Peyer's patch (tissue), 4 donors: ENCODE measurements at regions not wholly inside any gene's neighbourhood (a gene's known extent, or its start where the extent isn't known, plus 50 kb on each side); places are given as distances from the start of the nearest gene placed in this dataset.

Experiments
- DNase-seq, 3 donors: peaks; one replicate each; pipeline ENCODE4 v3.0.0-alpha.2; 2017 to 2019
- H3K27ac ChIP-seq, 4 donors: fragments of 200-600 bp; sonication (generic); one replicate each; pipeline ENCODE4 v1.5.1; 2016 to 2019
- H3K27me3 ChIP-seq, 2 donors: fragments of 200-600 bp; sonication (generic); one replicate each; pipeline ENCODE4 v1.5.1; 2019
- H3K36me3 ChIP-seq, 3 donors: fragments of 200-600 bp; sonication (generic); one replicate each; pipeline ENCODE4 v1.5.1; 2016 to 2019
- H3K4me1 ChIP-seq, 4 donors: fragments of 200-600 bp; sonication (generic); one replicate each; pipeline ENCODE4 v1.5.1; 2016 to 2019
- H3K4me3 ChIP-seq, 4 donors: fragments of 200-600 bp; sonication (generic); 1 replicate in 3 of 4; 2 replicates in 1 of 4; pipeline ENCODE4 v1.5.1; 2016 to 2019; ENCODE audit warnings: mild to moderate bottlenecking in 1 of 4
- H3K9me3 ChIP-seq, 4 donors: fragments of 200-600 bp; sonication (generic); one replicate each; pipeline ENCODE4 v1.5.1; 2016 to 2019; ENCODE audit warnings: mild to moderate bottlenecking in 1 of 4
- POLR2A ChIP-seq, 2 donors: fragments of 450-650 bp; IDR thresholded peaks; one replicate each; pipeline ENCODE4 v1.5.1; 2017; ENCODE audit warnings: antibody characterized with exemption in 2 of 2, mild to moderate bottlenecking in 2 of 2, moderate library complexity in 2 of 2
- TF ChIP-seq, protein P1 (sequence below), 6 experiments: fragments of 450-650 bp in 4 of 6; fragments of 200-600 bp in 2 of 6; sonication (generic) in 1 of 6; IDR thresholded peaks; one replicate each; pipeline ENCODE4 v1.5.1; 2017 to 2019; ENCODE audit warnings: antibody characterized with exemption in 6 of 6, mild to moderate bottlenecking in 3 of 6, moderate library complexity in 1 of 6

DNA sequence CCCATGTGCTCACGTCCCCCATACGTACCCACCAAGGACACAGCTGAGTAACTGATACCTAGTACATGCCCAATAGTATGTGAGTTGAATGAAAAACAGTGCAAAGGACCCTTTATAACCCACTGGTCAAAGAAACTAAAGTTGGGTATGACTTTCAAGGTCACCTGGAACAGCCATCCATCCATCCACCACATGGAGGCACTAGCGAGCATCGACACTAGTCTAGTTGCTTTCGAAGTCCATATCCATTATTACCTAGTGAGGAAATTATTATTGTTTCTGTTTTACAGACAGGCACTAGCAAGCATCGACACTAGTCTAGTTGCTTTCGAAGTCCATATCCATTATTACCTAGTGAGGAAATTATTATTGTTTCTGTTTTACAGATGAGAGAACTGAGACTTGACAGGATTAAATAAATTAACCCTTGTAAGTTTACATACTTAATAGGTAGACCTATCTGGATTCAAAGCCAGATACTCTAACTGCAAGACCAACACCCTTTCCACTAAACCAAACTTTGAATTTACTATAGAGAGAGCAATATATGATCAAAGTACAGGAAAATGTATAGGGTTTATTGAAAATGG lies 233.7 kb downstream of the METTL4 start:
- Histone ChIP-seq H3K9me3 (no peaks in the 10 kb centered on the region), H3K36me3 (no peaks in the 10 kb centered on the region), H3K4me3 (no peak overlapping the region), H3K27me3 (peaks cover 0 to 4% of the 10 kb centered on the region in 2 donors), H3K27ac (no peak overlapping the region), H3K4me1 (no peaks in the 10 kb centered on the region)
- DNase-seq, result peak in 2 of 3 donors; percentile 30 to 71
- TF ChIP-seq, protein P1, sequence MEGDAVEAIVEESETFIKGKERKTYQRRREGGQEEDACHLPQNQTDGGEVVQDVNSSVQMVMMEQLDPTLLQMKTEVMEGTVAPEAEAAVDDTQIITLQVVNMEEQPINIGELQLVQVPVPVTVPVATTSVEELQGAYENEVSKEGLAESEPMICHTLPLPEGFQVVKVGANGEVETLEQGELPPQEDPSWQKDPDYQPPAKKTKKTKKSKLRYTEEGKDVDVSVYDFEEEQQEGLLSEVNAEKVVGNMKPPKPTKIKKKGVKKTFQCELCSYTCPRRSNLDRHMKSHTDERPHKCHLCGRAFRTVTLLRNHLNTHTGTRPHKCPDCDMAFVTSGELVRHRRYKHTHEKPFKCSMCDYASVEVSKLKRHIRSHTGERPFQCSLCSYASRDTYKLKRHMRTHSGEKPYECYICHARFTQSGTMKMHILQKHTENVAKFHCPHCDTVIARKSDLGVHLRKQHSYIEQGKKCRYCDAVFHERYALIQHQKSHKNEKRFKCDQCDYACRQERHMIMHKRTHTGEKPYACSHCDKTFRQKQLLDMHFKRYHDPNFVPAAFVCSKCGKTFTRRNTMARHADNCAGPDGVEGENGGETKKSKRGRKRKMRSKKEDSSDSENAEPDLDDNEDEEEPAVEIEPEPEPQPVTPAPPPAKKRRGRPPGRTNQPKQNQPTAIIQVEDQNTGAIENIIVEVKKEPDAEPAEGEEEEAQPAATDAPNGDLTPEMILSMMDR (IDR thresholded peaks at IDR 0.05), result peak in 4 of 6 experiments; percentile 38 to 52 (median 44)
- no peak for TF ChIP-seq POLR2A (IDR thresholded peaks at IDR 0.05)

DNA sequence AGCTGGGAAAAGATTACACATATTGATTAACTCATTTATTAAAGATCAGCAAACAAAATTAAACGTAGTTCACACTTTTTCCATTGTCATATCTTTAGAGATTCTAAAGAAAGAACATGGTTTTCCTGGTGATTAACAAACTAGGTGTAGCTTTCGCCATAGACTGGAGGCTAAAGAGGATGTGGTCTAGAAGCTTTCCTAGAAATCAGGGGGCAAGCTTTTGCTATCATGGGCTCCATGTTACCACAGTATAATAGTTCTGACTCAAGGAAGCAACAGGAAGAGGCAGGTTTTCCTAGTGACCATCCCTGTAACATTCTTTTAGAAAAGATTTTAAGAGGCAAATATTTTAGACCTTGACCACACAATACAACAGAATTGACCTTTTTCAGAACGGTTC lies 232.7 kb downstream of the METTL4 start:
- no peak for DNase-seq
- no peaks in the 10 kb centered on the region for H3K27me3 ChIP-seq
- no peak overlapping the region for H3K4me3 ChIP-seq
- no peaks in the 10 kb centered on the region for H3K36me3 ChIP-seq
- H3K27ac ChIP-seq, result no peak overlapping the region
- no peaks in the 10 kb centered on the region for H3K9me3 ChIP-seq
- TF ChIP-seq, protein P1 (IDR thresholded peaks at IDR 0.05), result no peak
- TF ChIP-seq POLR2A (IDR thresholded peaks at IDR 0.05), result no peak
- H3K4me1 ChIP-seq, result no peaks in the 10 kb centered on the region

DNA sequence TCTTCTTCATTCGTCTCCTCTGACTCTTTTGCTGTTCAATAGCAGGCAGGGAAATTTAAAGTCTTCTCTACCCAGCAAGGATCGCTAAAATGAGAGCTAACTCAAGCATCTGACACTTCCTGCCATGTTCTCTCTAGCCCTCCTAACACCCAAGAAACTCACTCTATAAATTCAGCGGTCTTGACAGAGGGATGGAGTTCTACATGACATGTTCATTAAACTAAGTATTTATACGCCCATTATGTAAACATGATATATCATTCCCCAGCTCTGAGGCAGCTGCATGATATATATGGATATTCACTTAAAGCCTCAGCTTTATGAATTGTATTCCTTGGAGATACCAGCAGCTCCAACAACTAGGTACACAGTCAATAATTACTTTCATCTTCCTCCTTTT lies 231.0 kb downstream of the METTL4 start:
- DNase-seq, result no peak
- TF ChIP-seq, protein P1 (IDR thresholded peaks at IDR 0.05), result no peak
- no peak for TF ChIP-seq POLR2A (IDR thresholded peaks at IDR 0.05)
- H3K9me3 ChIP-seq, result no peaks in the 10 kb centered on the region
- no peak overlapping the region for H3K4me3 ChIP-seq
- H3K27me3 ChIP-seq, result no peaks in the 10 kb centered on the region
- no peaks in the 10 kb centered on the region for H3K4me1 ChIP-seq
- no peak overlapping the region for H3K27ac ChIP-seq
- no peaks in the 10 kb centered on the region for H3K36me3 ChIP-seq

DNA sequence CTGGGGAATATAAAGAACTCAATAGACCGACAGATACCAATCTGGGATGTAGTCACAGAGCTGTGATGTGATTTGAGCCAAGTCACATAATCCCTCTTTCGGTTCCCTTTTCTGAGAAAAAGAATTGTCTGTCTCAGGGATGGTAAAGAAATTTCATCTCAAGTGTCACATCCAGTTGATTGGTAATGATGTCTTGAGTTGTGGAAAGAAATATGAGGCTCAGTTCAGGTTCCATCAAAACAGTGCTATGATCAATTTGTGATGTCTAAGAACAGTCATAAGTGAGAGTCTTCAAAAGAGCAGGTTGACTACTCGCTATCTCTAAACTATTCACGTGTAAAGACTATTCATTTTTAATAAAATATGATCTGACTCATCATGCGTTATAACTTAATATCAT lies 223.3 kb downstream of the METTL4 start:
- no peak overlapping the region for H3K4me3 ChIP-seq
- no peaks in the 10 kb centered on the region for H3K27me3 ChIP-seq
- no peak overlapping the region for H3K27ac ChIP-seq
- H3K4me1 ChIP-seq, result no peaks in the 10 kb centered on the region
- TF ChIP-seq POLR2A (IDR thresholded peaks at IDR 0.05), result no peak
- TF ChIP-seq, protein P1 (IDR thresholded peaks at IDR 0.05), result no peak
- DNase-seq, result no peak
- no peaks in the 10 kb centered on the region for H3K36me3 ChIP-seq
- H3K9me3 ChIP-seq, result no peaks in the 10 kb centered on the region

DNA sequence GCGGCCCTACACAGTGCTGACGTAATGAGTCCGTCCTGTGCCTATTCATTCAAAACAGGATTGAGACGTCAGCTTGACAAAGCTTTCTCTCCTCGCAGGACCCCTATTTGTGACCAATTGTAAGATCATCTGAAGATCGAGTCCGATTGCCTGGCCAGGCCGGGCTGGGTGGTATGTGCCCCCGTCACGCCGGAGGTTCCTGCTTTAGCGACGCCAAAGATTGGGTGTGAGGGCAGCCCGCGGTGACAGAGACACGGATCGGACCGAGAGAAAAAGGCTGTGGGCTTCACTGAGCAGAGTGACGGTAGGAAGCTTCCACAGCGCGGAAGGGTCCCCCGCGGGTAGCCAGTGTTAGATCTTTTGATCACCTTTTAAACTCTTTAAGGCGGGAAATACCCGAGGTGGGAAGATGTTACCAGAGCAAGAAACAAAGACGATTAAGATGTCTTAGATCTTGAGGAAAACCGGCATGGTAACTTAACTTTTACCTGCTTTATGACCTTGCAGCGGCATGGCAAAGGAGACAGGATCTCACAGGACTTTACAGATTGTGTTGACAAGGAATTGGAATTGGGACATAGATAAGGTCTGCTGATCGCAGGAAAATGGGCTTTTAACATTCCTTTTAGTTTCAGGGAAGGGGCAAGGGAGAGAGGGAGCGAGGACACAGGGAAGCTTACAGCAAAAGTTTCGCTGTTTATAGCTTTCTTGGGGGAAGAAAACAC lies 220.0 kb downstream of the METTL4 start:
- Histone ChIP-seq H3K4me1 (no peaks in the 10 kb centered on the region), H3K36me3 (no peaks in the 10 kb centered on the region), H3K27ac (no peak overlapping the region), H3K27me3 (no peaks in the 10 kb centered on the region), H3K9me3 (no peaks in the 10 kb centered on the region), H3K4me3 (no peak overlapping the region)
- TF ChIP-seq, protein P1 (IDR thresholded peaks at IDR 0.05), result no peak
- no peak for TF ChIP-seq POLR2A (IDR thresholded peaks at IDR 0.05)
- no peak for DNase-seq
